Stimulated activated CD4-positive, alpha-beta T cell treated with anti-CD3 and anti-CD28 coated beads, TNF-alpha, amount 100 ng/mL, for 48 hours (primary cell): ENCODE measurements at regions not wholly inside any gene's neighbourhood (a gene's known extent, or its start where the extent isn't known, plus 50 kb on each side); places are given as distances from the start of the nearest gene placed in this dataset.
A peak's percentile ranks its signal among the peaks of the same experiment; 100 is the strongest.

Source experiments
- DNase-seq, 3 donors: peaks; one replicate each; pipeline ENCODE4 v3.0.0-alpha.2; 2020; ENCODE audit warnings: low read depth in 3 of 3

DNA sequence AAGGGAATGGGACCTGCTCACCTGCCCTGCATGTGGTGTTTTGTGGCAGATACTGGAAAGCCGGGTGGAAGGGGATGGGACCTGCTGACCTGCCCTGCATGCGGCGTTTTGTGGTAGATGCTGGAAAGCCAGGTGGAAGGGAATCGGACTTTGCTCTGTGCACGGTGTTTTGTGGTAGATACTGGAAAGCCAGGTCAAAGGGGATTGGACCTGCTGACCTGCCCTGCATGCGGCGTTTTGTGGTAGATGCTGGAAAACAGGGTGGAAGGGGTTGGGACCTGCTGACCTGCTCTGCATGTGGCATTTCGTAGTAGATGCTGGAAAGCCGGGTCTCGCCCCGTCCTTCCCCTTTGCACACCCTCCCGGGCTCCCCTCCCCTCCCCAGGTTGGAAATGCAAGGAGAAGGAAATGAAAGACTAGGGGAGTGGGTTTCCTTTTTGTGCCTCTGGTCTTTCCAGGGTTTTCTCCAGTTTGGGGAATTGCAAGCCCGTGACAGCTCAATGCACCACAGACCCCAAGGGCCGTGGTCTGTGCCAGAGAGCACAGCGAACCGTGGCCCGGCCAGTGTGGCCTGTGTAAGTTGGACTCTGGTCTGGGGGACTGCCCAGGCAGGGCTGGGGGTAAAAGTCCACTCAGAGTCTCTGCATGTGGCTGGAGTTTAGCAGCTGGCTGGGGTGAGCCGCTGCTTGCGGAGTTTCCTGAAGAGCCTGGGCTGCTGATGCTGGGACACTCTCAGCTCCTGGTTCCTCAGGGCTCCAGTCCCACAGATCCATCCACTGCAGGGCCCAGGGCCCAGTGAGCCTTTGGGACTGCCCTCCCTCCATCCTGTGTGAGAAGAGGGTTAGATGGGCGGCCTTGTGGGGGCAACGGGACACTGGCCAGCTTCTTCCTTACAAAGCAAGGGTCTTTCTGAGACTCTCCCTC is 105.5 kb downstream of the CRYAA start:
- no peak for DNase-seq

DNA sequence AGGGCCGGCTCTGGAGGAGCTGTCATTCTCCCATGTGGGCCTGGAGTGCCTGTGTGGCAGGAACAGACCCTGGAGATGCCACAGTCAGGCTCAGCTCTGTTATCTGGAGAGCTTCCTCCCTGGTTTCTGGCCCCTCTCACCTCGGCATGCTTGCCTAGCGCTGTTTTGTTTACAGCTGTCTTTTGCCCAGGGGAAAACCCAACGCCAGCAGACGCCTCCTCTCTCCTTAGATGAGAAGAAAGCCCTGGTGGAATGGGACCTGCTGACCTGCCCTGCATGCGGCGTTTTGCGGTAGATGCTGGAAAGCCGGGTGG is 104.9 kb downstream of the CRYAA start:
- no peak for DNase-seq

DNA sequence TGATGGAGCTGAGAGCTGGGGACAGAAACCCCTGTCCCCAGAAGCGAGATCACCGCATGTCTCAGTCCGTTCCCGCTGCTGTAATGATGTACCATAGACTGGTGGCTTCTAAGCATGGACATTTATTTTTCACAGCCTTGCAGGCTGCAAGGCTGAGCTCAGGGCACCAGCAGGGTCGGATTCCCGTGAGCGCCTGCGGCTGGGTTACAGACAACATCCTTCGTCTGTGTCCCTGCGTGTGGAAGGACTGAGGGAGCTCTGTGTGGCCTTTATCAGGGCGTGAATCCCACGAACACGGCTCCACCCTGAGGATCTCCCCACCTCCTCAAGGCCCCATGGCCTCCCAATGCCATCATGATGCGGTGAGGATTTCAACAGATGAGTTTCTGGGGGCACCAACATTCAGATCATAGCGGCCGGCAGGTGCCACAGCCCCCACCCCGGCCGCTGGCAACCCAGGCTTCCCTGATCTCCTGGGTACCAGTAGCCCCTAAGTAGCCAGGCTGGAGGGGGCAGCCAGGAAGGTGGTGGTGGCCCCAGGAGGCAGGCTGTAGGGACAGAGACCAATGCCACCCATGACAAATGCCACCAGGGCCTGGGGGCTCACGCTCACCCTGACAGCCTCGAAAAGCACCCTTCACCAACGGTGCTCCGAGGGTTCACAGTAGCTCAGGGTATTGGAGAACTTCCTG is 104.4 kb downstream of the CRYAA start:
- no peak for DNase-seq

DNA sequence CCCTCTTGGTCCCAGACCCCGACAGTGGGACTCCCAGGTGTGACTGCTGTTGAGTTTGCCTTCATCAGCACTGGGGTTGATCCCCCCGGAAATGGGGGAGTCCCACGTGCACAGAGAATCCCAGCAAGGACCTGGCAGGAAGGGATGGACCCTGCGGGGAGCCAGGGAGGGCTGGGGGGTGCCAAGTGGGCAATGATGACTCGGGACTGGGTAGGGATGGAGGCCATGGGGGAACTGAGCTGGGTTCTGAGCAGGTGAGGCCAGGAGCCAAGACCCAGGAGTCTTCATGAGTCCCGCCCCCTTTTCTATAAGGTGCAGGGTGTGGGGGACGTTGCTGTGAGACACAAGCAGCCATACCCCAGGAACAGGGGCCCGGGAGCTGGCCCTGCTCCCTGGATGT is 103.8 kb downstream of the CRYAA start:
- DNase-seq: no peak

DNA sequence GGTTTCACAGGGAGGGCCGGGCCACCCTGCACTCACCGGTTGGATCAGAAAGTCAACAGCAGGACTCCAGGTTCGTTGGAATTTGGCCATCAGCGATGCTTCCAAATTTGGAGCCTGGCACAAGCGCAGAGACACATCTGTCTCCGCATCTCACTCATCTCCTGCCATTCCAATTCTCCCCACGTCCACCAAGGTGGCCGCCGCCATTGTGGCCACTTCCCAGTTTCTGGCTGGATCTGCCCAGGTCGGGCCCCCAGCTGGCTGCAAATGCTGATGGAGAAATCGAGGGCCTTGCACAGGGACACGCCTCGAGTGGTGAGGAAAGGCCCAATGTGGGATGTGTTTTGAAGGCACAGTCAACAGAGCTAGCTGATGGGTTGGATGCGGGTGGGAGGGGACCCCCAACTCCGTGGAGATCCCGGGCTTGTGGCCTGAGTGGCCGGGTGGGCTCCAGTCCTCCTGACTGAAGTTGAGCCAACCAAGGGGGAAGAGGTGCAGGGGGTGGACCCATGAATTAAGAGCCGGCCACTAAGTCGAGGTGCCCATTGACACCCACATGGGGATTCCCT is 102.7 kb downstream of the CRYAA start:
- DNase-seq: no peak

DNA sequence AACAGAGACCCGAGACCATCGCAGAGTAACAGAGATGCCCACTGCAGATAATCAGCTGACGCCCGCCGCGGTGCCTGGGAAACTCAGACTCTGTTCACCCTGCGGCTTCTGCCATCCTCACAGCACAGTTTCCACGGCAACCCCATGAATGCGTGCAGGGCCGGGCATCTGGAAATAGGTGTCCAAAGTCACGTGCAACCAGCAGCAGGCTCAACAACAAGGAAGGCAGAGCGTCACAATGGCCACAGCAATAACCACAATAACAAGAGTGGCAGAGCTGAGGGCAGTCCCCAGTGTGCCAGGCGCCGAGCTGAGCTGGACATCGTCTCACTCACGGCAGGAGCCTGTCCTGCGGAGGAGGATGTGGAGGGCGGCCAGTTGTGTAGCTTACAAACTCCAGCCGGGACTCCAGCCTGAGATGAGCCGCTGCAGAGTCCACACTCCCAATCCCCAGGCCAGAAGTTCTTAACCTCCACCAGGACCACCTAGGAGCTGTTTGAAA is 102.0 kb downstream of the CRYAA start:
- no peak for DNase-seq

DNA sequence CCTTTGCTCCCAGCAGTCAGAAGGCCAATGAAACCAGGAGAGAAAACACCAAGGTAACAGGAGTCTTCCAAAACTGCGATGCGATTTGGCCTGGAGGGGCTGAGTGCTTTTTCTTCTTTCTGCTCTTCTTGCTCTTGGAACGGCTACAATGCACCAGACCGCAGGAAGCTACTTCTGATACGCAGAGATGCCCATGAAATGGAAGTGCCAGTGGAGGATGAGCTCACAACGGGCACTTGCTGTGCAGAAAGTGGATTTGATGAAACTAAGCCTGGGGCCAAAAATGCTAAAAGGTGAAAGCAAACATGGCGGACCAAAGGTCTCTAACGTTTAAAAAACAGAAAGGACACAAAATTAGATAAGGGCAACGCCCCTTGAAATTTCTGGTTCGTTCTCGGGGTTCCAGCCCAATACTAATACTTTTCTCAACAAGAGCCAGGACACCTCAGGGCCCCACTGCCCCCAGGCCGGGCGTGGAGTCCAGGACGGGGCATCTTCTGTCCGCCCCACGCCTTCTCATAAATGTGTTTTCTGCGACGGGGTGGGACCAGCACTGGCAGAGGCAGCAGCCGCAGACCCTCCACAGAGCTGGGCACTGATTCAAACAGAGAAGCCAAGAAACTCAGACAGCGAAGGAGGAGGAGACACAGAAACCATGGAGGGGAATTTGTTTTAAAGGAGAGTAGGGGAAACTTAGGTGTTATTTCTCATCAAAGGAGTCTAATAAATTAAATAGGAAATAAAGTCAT is 101.3 kb downstream of the CRYAA start:
- DNase-seq: no peak

DNA sequence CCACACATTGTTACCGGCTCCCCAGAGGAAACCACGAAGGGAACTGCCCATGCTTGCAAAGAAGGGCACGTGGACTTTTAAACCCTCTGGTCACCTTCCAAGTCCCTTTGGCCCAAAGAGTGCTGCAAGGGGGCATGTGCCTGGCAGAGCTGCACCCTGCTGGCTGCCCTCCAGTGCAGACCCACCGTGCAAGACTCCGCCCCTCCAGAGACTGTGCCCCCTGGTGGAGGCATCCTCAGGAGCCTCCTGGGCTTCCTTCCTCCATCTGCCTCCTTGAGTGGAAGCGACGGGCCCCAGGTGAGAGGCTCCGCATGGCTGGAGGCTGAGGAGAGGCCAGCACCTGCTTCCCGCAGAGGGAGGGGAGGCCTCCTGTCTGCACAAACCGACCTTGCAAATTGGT is 100.6 kb downstream of the CRYAA start:
- DNase-seq: peak in 1 of 3 donors; percentile 25

DNA sequence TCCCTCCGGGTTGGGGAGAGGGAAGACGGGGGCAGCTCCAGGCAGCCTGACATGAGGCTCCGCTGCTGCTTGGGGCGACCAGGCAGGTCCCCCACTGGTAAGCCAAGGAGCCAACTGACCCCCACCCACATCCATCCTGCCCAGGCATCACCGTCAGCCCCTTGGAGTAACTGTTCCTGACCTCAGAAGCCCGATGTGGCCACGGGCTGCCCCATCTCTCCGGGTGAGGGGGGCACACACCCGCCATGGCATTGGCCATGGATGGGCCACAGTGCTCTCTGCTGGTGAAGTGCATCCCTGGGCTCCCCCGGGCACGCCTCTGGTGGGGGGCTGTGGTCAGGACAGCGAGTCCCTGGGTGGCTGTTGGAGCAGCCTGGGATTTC is 100.0 kb downstream of the CRYAA start:
- DNase-seq: no peak

DNA sequence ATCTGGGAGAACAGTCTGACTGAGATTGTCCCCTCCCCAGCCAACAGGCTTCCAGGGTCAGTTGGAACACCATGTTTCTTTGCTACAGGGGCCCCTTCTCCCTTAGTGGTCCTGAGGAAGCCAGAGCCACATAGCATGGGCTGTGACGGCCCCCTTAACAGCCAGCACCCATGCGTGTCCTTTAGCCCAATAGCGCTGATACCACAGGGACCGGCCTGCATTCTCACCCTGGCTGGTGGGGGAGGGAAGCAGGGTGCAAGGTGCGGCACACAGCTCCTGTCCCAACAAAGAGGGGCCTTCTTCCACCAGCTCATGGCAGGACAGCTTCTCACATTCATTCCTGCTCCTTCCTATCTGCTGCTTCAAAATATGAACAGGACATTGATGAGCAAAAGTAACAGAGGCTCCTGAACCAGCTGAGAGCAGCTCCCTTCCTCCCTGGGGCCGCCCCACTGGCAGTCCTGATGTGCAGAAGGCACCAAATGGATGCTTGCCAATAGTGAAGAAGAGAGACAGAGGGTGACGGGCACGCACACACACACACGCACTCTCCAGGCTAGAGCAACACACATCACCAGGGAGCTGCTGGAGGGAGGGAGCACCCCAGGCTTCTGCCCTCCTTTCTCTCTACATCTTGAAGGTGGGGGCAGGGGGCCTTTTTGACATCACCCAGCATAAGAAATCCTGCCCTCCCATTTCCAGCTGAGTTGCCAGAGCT is 99.4 kb downstream of the CRYAA start:
- no peak for DNase-seq

DNA sequence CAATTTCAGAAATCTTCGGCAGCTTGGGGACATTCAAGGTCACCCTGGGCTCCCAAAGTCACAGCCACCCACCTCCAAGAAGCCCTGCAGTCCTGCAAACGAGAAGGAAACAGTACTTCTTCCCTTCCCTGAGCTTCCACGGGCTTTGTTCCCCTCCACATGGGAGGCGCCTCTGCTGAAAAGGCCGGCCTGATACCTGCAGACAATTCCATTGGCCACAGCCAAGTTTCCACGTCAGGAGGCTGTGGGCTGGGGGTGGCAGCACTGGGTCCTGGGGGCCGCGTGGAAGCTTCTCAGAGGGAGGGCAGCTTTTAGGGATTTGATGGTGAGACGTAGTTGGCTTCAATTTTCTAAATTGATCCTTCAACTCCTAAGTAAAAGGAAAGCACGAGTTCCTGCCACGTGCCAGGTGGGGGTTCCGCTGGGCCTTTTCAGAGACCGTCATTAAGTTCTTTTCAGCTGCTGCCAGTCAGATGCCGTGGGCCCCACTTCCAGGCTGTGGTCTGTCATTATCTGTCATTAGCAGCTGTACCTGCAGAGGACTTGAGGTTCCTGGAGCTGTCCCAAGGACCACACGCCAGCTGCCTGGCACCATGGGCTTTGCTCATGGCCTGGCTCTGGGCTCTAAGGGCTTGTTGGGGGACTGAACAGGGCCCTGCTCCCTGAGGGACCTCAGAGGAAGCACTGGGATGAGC is 98.7 kb downstream of the CRYAA start:
- DNase-seq: no peak

DNA sequence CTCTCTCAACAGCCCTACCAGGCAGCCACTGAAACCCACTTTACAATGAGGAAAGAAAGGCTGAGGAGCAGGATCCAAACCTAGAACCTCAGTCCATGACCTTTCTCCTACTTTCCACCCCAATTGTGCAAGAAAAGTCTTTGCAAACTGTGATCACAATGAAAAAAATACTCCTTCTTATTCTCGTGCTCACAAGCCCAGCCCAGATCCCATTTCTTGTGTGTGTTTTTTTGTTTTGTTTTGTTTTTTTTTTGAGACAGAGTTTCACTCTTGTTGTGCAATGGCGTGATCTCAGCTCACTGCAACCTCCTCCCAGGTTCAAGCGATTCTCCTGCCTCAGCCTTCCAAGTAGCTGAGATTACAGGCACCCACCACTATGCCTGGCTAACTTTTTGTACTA is 97.7 kb downstream of the CRYAA start:
- no peak for DNase-seq

DNA sequence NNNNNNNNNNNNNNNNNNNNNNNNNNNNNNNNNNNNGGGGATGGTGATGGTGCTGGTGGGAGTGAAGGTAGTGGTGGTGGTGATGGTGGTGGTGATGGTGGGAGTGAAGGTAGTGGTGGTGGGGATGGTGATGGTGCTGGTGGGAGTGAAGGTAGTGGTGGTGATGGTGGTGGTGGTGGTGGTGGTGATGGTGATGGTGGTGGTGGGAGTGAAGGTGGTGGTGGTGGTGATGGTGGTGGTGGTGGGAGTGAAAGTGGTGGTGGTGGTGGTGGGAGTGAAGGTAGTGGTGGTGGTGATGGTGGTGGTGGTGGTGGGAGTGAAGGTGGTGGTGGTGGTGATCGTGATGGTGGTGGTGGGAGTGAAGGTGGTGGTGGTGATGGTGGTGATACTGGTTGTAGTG is 93.6 kb downstream of the CRYAA start:
- DNase-seq: no peak
